Hepatocyte (in vitro differentiated cells): ENCODE measurements at regions not wholly inside any gene's neighbourhood (a gene's known extent, or its start where the extent isn't known, plus 50 kb on each side); places are given as distances from the start of the nearest gene placed in this dataset.

Experiments
- DNase-seq: peaks from one replicate; pipeline ENCODE4 v3.0.0-alpha.2; 2016; ENCODE audit warnings: low spot score
- H2AFZ ChIP-seq: fragments of 200-600 bp; sonication (generic); 2 replicates; pipeline ENCODE4 v1.6.0; 2016; ENCODE audit warnings: antibody characterized with exemption, mild to moderate bottlenecking
- H3K27ac ChIP-seq: fragments of 200-600 bp; sonication (generic); 2 replicates; pipeline ENCODE4 v1.5.1; 2016; ENCODE audit warnings: mild to moderate bottlenecking
- H3K27me3 ChIP-seq: fragments of 200-600 bp; sonication (generic); 2 replicates; pipeline ENCODE4 v1.6.1; 2016
- H3K36me3 ChIP-seq: fragments of 200-600 bp; sonication (generic); replicated peaks from 2 replicates; pipeline ENCODE4 v1.5.1; 2016; ENCODE audit warnings: low read depth; ENCODE audit not compliant: insufficient read depth
- H3K4me1 ChIP-seq: fragments of 200-600 bp; sonication (generic); 2 replicates; pipeline ENCODE4 v1.5.1; 2016; ENCODE audit warnings: mild to moderate bottlenecking, moderate library complexity; ENCODE audit not compliant: insufficient read depth
- H3K4me2 ChIP-seq: fragments of 200-600 bp; sonication (generic); 2 replicates; pipeline ENCODE4 v1.6.0; 2016
- H3K4me3 ChIP-seq: fragments of 200-600 bp; sonication (generic); 2 replicates; pipeline ENCODE4 v1.5.1; 2016; ENCODE audit warnings: mild to moderate bottlenecking
- H3K79me2 ChIP-seq: fragments of 200-600 bp; sonication (generic); 2 replicates; pipeline ENCODE4 v1.6.0; 2017; ENCODE audit warnings: mild to moderate bottlenecking
- H3K9me2 ChIP-seq: fragments of 200-600 bp; sonication (generic); replicated peaks from 2 replicates; pipeline ENCODE4 v1.6.0; 2017; ENCODE audit warnings: mild to moderate bottlenecking; ENCODE audit not compliant: insufficient read depth
- H3K9me3 ChIP-seq: fragments of 200-600 bp; sonication (generic); 2 replicates; pipeline ENCODE4 v1.5.1; 2016; ENCODE audit warnings: low read depth, mild to moderate bottlenecking
- H4K20me1 ChIP-seq: fragments of 200-600 bp; sonication (generic); 2 replicates; pipeline ENCODE4 v1.6.0; 2016; ENCODE audit warnings: mild to moderate bottlenecking; ENCODE audit not compliant: insufficient read depth, poor library complexity, severe bottlenecking
- EZH2 ChIP-seq: fragments of 200-600 bp; sonication (generic); IDR thresholded peaks from 2 replicates; pipeline ENCODE4 v1.6.1; 2016; ENCODE audit warnings: antibody characterized with exemption, mild to moderate bottlenecking, borderline replicate concordance
- EZH2phosphoT487 ChIP-seq: fragments of 200-600 bp; sonication (generic); IDR thresholded peaks from one replicate; pipeline ENCODE4 v1.6.1; 2018; ENCODE audit warnings: antibody characterized with exemption, mild to moderate bottlenecking, low read depth, moderate library complexity; ENCODE audit not compliant: unreplicated experiment, severe bottlenecking
- WGBS: methylation state at CpG from one replicate; pipeline ENCODE4 v1.1.6; 2016; ENCODE audit warnings: low lambda C conversion rate; ENCODE audit errors: missing lambda C conversion rate; 5-methylcytosine and 5-hydroxymethylcytosine counted together
- TF ChIP-seq, protein P1 (sequence below): fragments of 200-600 bp; sonication (generic); IDR thresholded peaks from 2 replicates; pipeline ENCODE4 v1.5.1; 2016; ENCODE audit warnings: antibody characterized with exemption, mild to moderate bottlenecking; ENCODE audit not compliant: poor library complexity

DNA sequence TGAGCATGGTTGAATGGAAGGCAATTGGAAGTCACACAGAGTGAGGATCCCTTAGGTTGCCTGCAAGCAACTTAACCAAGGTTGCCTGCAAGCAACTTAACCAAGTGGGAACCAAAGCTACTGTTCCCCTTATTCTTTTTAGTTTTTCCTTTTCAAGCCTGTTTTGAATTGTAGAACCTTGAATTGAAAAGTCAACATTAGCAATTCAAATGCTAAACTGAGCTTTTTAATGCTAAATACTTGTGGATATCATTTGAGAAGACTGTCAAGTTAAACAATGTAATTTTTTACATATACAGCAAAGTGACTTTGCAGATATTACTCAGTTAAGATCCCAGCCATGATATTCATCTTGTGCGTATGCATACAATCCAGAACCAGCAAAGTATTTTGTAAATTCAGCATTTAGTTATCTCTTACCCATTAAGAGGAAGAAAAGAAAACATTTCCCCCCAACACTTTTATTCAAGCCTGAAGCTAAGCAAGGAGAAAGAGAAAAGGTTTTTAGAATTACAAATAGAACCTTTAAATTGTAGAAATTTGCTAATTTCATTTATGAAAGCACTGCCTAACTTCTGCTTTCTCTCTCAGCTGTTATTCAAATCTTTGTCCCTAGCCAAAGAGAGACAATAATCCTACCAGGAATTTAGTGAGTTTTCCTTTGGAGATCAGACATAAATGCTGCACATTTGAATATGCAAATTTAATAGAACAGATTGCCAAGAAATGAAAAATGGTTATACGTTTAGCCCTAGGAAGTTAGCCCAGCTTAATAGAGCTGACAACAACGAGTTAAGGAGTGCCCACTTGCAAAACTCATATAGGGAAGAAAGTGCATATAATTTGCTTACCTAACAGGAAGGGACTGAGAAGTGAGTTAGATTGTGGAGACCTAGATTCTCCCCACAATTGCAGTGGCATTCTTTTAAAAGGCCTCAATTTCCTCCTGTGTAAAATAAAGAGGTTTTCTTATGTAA, 643.2 kb upstream of the PIK3C3 start:
- H3K27me3 ChIP-seq, result no peaks in the 10 kb centered on the region
- 80% methylated on average over 3 of the region's 3 CpGs for WGBS
- no peak overlapping the region for H3K4me3 ChIP-seq
- H3K36me3 ChIP-seq, result no peaks in the 10 kb centered on the region
- H3K4me1 ChIP-seq, result no peaks in the 10 kb centered on the region
- H2AFZ ChIP-seq, result no peak overlapping the region
- no peak for DNase-seq
- no peaks in the 10 kb centered on the region for H4K20me1 ChIP-seq
- H3K79me2 ChIP-seq, result no peaks in the 10 kb centered on the region
- H3K9me3 ChIP-seq, result no peaks in the 10 kb centered on the region
- TF ChIP-seq EZH2phosphoT487, result no peak
- TF ChIP-seq, protein P1, sequence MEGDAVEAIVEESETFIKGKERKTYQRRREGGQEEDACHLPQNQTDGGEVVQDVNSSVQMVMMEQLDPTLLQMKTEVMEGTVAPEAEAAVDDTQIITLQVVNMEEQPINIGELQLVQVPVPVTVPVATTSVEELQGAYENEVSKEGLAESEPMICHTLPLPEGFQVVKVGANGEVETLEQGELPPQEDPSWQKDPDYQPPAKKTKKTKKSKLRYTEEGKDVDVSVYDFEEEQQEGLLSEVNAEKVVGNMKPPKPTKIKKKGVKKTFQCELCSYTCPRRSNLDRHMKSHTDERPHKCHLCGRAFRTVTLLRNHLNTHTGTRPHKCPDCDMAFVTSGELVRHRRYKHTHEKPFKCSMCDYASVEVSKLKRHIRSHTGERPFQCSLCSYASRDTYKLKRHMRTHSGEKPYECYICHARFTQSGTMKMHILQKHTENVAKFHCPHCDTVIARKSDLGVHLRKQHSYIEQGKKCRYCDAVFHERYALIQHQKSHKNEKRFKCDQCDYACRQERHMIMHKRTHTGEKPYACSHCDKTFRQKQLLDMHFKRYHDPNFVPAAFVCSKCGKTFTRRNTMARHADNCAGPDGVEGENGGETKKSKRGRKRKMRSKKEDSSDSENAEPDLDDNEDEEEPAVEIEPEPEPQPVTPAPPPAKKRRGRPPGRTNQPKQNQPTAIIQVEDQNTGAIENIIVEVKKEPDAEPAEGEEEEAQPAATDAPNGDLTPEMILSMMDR, result no peak
- TF ChIP-seq EZH2, result no peak
- H3K27ac ChIP-seq, result no peak overlapping the region
- H3K9me2 ChIP-seq, result no peaks in the 10 kb centered on the region
- no peak overlapping the region for H3K4me2 ChIP-seq

DNA sequence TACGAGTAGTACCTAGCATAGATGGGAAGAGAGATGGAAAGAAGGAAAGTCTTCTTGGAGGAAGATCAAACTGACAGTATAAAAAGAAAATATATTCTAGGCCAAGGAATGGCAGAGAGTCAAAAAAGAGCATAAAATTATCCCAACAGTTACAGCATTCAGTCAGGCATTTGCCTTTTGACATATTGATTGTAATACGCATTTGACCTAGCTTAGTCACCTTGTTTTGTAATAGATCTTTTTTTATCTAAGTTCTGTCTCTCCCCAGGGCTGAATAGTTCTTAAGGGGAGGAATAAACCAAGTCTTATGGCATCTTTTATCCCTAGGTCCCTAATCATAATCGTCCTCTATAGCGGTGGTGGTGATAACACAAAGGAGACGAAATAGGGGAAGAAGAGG, 657.3 kb upstream of the PIK3C3 start:
- no peak overlapping the region for H2AFZ ChIP-seq
- no peak overlapping the region for H3K4me3 ChIP-seq
- H3K4me2 ChIP-seq, result no peak overlapping the region
- no peaks in the 10 kb centered on the region for H3K79me2 ChIP-seq
- no peak for DNase-seq
- H3K9me2 ChIP-seq, result no peaks in the 10 kb centered on the region
- H3K27me3 ChIP-seq, result no peaks in the 10 kb centered on the region
- WGBS, result 96% methylated on average over 5 of the region's 5 CpGs
- H3K9me3 ChIP-seq, result no peaks in the 10 kb centered on the region
- H3K4me1 ChIP-seq, result no peaks in the 10 kb centered on the region
- H4K20me1 ChIP-seq, result no peaks in the 10 kb centered on the region
- no peak overlapping the region for H3K27ac ChIP-seq
- no peaks in the 10 kb centered on the region for H3K36me3 ChIP-seq
- TF ChIP-seq EZH2 (no peak), EZH2phosphoT487 (no peak)
- TF ChIP-seq, protein P1, result no peak

DNA sequence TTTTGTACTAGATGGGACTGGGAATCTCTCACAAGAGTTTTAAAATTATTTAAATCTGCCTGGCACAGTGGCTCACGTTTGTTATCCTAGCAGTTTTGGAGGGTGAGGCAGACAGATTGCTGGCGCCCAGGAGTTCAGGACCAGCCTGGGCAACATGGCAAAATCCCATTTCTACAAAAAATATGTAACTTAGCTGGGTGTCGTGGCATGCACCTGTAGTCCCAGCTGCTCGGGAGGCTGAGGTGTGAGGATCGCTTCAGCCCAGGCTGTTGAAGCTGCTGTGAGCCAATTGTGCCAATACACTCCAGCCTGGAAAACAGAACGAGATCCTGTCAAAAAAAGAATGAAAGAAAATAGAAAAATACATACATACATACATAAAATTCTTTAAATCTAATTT, 685.7 kb upstream of the PIK3C3 start:
- Histone ChIP-seq H3K36me3 (no peaks in the 10 kb centered on the region), H3K9me2 (no peaks in the 10 kb centered on the region), H3K9me3 (no peaks in the 10 kb centered on the region), H3K4me1 (no peaks in the 10 kb centered on the region), H3K79me2 (no peaks in the 10 kb centered on the region), H4K20me1 (no peaks in the 10 kb centered on the region), H3K4me2 (no peak overlapping the region), H3K27me3 (no peaks in the 10 kb centered on the region), H3K4me3 (no peak overlapping the region), H3K27ac (no peak overlapping the region), H2AFZ (no peak overlapping the region)
- WGBS, result 90% methylated on average over 6 of the region's 6 CpGs
- DNase-seq, result no peak
- TF ChIP-seq EZH2phosphoT487 (no peak), EZH2 (no peak)
- TF ChIP-seq, protein P1, result no peak
